ENCODE measurements at regions not wholly inside any gene's neighbourhood (a gene's known extent, or its start where the extent isn't known, plus 50 kb on each side); places are given as distances from the start of the nearest gene placed in this dataset.
"Not testable (repeated sequence)": the region's sequence is repeated elsewhere in the genome, so short reads cannot be mapped to it uniquely, and the experiment has no call there.

GRCh38 chr20:53738945-53739798 is 145.5 kb upstream of the ZNF217 start:
- DNase-seq: peak; percentile 36 to 54

- no peak for DNase-seq
Measured at GRCh38 chr20:53738039-53738944, 144.7 kb upstream of the ZNF217 start.

DNA sequence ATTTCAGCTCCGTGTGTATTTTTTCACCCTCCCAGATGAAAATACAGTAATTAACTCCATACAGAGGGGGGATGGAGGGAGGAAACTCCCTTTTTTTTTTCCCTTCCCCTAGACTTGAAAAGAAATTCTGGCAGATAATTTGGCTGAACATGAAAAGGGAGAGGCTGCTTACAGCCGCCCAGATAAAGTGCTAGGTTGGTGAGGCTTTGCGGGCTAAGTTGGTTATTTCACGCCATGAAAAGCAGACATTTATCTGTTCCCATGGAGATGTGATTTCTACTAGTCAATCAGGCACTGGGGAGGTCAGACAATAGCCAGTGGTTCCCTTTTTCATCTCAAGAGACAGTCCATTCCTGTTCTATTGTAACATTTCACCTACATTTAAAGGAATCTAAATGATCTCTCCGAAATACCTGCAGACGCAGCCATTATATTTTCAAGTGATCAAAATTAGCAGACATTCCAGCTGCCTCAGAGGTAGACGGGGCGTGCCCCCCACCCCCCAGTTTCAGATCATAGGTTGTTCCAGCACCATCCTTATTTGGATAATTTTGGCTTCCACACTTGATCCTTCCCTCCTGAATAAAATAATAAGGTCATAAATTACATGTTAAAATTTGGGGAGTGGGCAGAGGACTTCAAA is 143.9 kb upstream of the ZNF217 start:
- peak; percentile 29 to 32 for DNase-seq

DNA sequence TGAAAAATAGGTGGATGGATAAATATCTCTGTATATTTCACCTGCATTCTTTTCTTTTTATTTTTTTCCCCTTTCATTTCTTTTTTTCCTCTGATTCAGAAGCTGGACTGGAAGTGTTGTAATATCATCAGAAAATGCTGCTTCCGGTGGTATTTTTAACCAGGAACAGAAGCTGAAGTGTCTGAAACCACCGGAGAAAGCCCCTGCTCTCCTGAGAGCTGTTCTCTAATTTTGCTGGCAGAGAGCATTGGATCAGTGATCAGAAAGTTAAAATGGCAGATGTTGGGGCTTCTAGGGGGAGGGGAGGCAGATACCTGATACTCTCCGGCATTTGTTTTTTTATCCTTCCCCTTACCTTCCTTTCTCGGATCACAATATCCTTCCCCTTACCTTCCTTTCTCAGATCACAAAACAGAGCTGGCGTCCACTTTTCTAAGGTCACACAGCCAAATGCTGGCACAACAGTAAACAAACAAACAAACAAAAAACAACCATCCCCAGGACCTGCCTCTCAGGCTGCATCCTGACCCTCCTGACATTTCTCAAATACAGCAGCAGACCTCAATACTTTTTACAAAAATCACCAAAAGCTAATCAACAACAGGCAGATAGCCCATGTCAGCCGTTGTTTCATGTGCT is 143.2 kb upstream of the ZNF217 start:
- DNase-seq: peak; percentile 26 to 28

DNA sequence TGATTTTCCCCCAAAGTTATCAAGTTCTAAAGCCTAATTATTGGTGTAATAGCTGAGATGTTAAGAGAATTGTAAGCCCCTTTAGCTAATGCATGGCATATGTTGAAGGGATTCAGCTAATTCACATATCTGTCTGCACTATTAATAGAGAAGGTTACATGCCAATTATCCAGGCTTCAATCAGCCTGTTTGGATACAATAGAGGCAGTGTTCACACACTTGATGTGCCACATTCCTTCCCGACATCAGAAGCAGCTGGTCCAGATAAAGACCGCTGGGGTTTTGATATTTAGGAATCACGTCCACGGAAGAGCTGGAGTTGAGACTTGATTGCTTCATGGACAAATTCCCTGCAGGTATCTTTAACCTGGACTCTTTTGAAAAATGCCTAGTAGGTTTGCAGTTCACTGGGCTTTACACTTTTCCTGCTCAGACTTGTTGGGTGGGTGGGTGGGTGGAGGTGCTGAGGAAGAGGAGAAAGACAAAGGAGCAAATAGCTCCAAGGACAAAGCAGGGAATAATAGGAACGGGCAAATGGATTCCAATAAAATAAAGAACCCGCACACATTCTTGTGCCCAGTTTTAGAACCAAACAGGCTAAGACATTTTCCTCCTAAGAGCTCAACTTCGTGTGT is 142.6 kb upstream of the ZNF217 start:
- no peak for DNase-seq

DNA sequence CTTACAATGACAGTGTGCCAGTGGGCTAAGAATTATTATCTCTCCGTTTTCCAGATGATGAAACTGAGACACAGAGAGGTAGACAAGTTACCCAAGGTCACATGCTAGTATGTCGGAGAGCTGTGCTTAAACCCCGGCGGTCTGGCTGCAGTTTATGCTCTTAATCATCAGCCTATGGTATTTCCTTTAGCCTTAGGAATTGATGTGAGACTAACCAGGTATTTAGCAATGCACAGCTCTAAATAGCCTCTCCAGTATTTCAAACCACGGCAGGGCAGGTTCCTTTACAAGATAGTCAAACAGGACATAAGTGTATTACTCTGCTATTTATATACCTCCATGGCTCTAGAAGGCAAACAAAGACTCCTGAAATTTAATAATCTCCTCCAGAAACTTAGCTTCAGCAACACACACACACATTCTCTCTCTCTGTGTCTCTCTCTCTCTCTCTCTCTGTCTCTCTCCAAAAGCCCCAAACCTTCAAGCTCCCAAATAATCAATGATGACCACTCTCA is 142.0 kb upstream of the ZNF217 start:
- DNase-seq: peak in 1 of 2 donors; percentile 27

GRCh38 chr20:53734006-53734688 is 140.5 kb upstream of the ZNF217 start:
- no peak for DNase-seq

DNA sequence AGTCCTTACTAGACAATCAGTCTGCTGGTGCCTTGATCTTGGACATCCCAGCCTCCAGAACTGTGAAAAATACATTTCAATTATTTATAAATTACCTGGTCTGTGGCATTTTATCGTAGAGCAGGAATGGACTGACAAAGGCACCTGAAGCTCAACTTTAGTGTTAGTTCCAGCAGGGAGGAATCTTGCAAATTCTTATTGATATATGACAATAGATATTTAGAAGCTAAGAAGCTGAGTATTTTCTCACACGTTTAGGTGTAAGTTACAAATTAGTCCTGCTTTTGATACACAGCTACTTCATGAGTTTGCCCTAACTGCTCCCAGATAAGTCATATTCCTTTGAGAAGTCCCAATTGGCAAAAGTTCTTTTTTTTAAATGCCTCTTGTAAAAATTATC is 138.0 kb upstream of the ZNF217 start:
- DNase-seq: no peak

DNA sequence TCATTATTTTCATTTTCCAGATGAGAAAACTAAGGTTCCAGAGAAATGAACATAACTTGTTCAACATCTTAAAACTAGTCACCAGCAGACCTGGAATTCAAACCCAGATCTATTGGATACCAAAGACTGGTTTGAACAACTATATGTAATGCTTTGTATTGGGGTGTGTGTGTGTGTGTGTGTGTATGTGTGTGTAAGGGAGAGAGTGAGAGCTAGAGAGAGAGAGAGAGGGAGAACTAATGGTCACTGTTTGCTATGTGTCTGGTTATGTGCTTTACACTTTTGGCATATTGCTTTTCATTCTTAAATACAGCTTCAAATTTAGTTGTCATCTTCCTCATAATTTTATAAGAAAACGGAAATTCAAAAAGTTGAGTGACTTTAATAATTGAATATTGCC is 134.7 kb upstream of the ZNF217 start:
- no peak for DNase-seq

DNA sequence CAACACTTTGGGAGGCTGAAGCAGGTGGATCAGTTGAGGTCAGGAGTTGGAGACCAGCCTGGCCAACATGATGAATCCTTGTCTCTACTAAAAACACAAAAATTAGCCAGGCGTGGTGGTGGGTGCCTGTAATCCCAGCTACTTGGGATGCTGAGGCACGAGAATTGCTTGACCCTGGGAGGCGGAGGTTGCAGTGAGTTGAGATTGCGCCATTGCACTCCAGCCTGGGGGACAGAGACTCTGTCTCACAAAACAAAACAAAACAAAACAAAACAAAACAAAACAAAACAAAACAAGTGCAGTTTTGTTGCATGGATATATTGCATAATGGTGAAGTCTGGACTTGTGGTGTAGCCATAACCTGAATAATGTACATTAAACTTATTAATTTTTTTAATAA is 133.6 kb upstream of the ZNF217 start:
- not testable (repeated sequence) for DNase-seq

- DNase-seq: no peak
Measured at GRCh38 chr20:53725575-53725970, 131.9 kb upstream of the ZNF217 start.

DNA sequence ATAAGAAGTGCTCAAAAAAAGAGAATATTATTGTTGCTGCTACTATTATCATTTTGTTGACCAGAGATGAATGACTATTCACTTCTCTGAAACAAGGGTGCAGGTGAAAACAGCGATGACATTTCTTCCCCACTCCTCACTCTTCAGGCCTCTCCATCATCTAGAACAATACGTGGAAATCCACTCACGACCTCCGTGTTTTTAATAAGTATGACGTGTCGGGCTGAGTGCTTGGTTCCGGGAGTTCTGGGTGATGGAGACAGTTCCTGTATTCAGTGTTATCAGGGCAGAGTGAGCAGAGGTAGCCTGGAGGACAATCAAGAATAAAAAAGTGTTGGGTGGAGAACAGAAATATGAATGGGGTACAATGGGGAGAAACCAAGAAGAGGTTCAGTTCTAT is 130.0 kb upstream of the ZNF217 start:
- DNase-seq: no peak

DNA sequence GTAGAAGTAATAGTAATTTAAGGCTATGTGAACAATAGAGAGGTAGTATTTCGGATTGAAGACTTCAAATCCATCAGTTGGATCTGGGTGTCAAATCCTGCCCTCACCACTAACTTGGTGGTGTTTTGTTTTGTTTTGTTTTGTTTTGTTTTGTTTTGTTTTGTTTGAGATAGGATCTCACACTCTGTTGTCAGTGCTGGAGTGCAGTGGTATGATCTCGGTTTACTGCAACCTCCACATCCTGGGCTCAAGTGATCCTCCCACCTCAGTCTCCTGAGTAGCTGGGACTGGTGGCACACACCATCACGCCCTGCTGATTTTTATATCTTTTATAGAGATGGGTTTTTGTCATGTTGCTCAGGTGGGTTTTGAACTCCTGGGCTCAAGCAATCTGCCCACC is 129.4 kb upstream of the ZNF217 start:
- no peak for DNase-seq

- DNase-seq: no peak
Measured at GRCh38 chr20:53722515-53723036, 128.9 kb upstream of the ZNF217 start.

DNA sequence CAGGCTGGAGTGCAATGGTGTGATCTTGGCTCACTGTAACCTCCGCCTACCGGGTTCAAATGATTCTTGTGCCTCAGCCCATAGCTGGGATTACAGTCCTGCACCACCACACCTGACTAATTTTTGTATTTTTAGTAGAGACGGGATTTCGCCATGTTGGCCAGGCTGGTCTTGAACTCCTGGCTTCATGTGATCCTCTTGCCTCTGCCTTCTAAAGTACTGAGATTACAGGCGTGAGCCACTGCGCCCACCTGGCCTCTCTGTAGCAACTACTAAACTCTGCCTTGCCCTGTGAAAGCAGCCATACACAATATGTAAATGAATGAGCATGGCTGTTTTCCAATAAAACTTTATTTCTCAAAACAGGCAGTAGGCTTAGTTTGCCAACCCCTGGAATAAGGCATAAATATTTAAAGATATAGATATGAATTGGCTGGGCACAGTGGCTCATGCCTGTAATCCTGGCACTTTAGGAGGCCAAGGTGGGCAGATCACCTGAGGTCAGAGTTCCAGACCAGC is 127.9 kb upstream of the ZNF217 start:
- not testable (repeated sequence) for DNase-seq

DNA sequence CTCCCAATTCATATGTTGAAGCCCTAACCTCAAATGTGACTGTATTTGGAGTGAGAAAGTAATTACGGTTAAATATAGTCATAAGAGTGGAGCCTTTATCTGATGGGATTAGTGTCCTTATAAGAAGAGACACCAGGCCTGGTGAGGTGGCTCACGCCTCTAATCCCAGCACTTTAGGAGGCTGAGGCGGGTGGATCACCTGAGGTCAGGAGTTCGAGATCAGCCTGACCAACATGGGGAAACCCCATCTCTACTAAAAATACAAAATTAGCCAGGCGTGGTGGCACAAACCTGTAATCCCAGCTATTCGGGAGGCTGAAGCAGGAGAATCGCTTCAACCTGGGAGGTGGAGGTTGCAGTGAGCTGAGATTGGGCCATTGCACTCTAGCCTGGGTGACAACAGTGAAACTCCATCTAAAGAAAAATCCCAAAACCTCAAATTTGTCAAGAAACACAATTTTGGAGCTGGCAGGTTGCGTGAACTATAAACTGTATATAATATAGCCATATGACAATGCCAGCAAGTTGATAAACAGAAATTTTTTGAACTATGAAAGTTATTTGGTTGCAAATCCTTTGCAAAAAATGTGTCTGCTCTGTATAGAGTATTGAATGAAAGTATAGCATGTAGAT is 125.6 kb upstream of the ZNF217 start:
- DNase-seq: not testable (repeated sequence)

- peak in 1 of 2 donors; percentile 79 for DNase-seq
Measured at GRCh38 chr20:53718142-53719021, 124.7 kb upstream of the ZNF217 start.

DNA sequence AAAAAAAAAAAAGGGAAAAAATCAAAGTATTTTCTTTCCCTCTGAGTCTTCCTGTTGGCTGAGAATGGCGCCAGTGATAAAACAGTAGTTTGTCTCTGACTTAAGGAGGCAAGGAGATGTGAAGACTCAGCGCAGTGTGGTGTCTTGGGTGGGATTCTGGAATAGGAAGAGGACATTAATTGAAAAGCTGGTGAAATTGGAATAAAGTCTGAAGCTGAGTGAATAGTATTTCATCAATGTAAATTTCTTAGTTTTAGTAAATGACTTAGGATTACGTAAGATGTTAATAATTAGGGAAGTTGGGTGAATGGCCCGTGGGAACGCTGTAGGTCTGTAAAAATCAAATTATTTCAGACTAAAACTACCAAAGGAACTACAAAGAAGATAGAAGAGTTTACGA is 122.8 kb upstream of the ZNF217 start:
- DNase-seq: peak; percentile 55 to 61

DNA sequence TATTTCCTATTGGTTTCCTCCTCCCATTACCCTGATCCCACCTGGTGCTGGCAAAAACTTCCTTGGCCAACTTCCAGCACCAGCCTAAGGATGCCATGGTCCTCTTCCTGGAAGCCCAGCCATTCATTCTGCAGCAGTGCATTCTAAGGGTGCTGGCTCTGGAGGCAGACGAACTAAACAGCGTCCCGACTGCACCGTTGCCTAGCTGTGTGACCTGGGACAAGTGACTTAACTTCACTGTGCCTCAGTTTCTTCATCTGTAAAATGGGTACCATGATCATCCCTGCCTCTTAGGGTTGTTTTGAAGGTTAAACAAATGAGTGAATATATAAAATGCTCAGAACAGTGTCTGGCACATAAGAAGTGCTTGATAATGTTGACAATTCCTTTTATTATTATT is 120.9 kb upstream of the ZNF217 start:
- no peak for DNase-seq

Data from inflammatory macrophage (primary cell).